GM12878 (cell line): ENCODE measurements at regions not wholly inside any gene's neighbourhood (a gene's known extent, or its start where the extent isn't known, plus 50 kb on each side); places are given as distances from the start of the nearest gene placed in this dataset.

Source experiments
- ATAC-seq: fragments of 200-7000 bp; cut with Tn5 transposase; 3 replicates; pipeline ENCODE4 v1.9.1; 2020; ENCODE audit warnings: mild to moderate bottlenecking, moderate library complexity
- BruUV-seq: library from RNA; stranded (reverse); fragments of 400-500 nt; replicated peaks from 2 replicates; lab custom pipeline; 2021; lab: Mats Ljungman, UMichigan
- CTCF ChIA-PET: fragments of 300-600 bp; sonication (Branson Sonifier 250); formaldehyde crosslinking; extraction: SDS; loops from one replicate; lab custom pipeline; 2021; ENCODE audit warnings: inconsistent platforms; lab: Yijun Ruan, JAX
- POLR2A ChIA-PET: fragments of 350-600 bp; formaldehyde crosslinking; extraction: SDS; loops from one replicate; lab custom pipeline; 2021; ENCODE audit warnings: inconsistent platforms; lab: Charles Lee
- RAD21 ChIA-PET: fragments of 300-600 bp; sonication (Branson Sonifier 250); formaldehyde crosslinking; loops from one replicate; lab custom pipeline; 2023; ENCODE audit warnings: antibody characterized with exemption; ENCODE audit not compliant: unreplicated experiment; lab: Charles Lee
- SMC1A ChIA-PET: fragments of 300-600 bp; sonication (Branson Sonifier 250); formaldehyde crosslinking; loops from one replicate; lab custom pipeline; 2023; ENCODE audit not compliant: unreplicated experiment, uncharacterized antibody; lab: Charles Lee
- DNase-seq: peaks from one replicate; pipeline ENCODE4 v3.0.0-alpha.2; 2011; ENCODE audit warnings: low read depth, low spot score
- FAIRE-seq: peaks from 3 replicates; lab custom pipeline; 2011; peaks lifted over from hg19 to GRCh38; lab: Jason Lieb, UNC
- H2AFZ ChIP-seq: 2 replicates; pipeline ENCODE4 v1.6.0; 2011; ENCODE audit warnings: low read depth, low read length, control low read depth; ENCODE audit not compliant: control insufficient read depth
- H3K27ac ChIP-seq: 2 replicates; pipeline ENCODE4 v1.5.1; 2011; ENCODE audit warnings: control low read depth; ENCODE audit not compliant: control insufficient read depth, insufficient read depth
- H3K27me3 ChIP-seq, 2 experiments: replicated peaks in 1 of 2; 2 replicates each; pipeline versions ENCODE4 v1.6.0 to v1.6.1; 2011; ENCODE audit warnings: low read length in 1 of 2; ENCODE audit not compliant: control insufficient read depth in 2 of 2, insufficient read depth in 2 of 2
- H3K36me3 ChIP-seq, 2 experiments: 2 replicates each; pipeline ENCODE4 v1.5.1; 2011; ENCODE audit warnings: low read length in 1 of 2; ENCODE audit not compliant: control insufficient read depth in 2 of 2, insufficient read depth in 2 of 2
- H3K4me1 ChIP-seq: 2 replicates; pipeline ENCODE4 v1.6.1; 2011; ENCODE audit warnings: mild to moderate bottlenecking, low read length, moderate library complexity, mixed read lengths; ENCODE audit not compliant: control insufficient read depth, insufficient read depth
- H3K4me2 ChIP-seq: 2 replicates; pipeline ENCODE4 v1.6.0; 2011; ENCODE audit warnings: control low read depth; ENCODE audit not compliant: control insufficient read depth, insufficient read depth
- H3K4me3 ChIP-seq: fragments of 200-600 bp; sonication (generic); 2 replicates; pipeline ENCODE4 v1.5.1; 2016
- H3K79me2 ChIP-seq: 2 replicates; pipeline ENCODE4 v1.6.0; 2011; ENCODE audit warnings: low read length; ENCODE audit not compliant: control insufficient read depth, insufficient read depth
- H3K9ac ChIP-seq: 2 replicates; pipeline ENCODE4 v1.8.0; 2011; ENCODE audit warnings: low read length, control low read depth, mixed read lengths; ENCODE audit not compliant: control insufficient read depth, insufficient read depth
- H3K9me3 ChIP-seq: replicated peaks from 3 replicates; pipeline ENCODE4 v1.5.1; 2011; ENCODE audit warnings: mild to moderate bottlenecking, low read length; ENCODE audit not compliant: control insufficient read depth, insufficient read depth
- H4K20me1 ChIP-seq: 2 replicates; pipeline ENCODE4 v1.6.0; 2011; ENCODE audit not compliant: control insufficient read depth, insufficient read depth
- BRCA1 ChIP-seq: IDR thresholded peaks from 2 replicates; pipeline ENCODE4 v1.6.1; 2011; ENCODE audit warnings: low read depth, low read length, improper control_type of control experiment
- IKZF1 ChIP-seq: fragments of 450-650 bp; conservative IDR thresholded peaks from 2 replicates; pipeline ENCODE4 v1.6.1; 2017; ENCODE audit warnings: antibody characterized with exemption, mild to moderate bottlenecking
- WGBS: methylation state at CpG from one replicate; pipeline ENCODE4 v1.1.6; 2016; ENCODE audit warnings: low lambda C conversion rate; ENCODE audit not compliant: insufficient replicate concordance, insufficient coverage; ENCODE audit errors: missing lambda C conversion rate; 5-methylcytosine and 5-hydroxymethylcytosine counted together
- in situ Hi-C: fragments of 300-500 bp; cut with MboI; formaldehyde crosslinking; loops from 9 replicates; pipeline ENCODE4 v1.14.3; 2018; ENCODE audit warnings: mixed read lengths
- intact Hi-C: fragments of 100-400 bp; cut with micrococcal nuclease; formaldehyde crosslinking; loops from one replicate; pipeline ENCODE4 v1.14.2; 2022; ENCODE audit not compliant: unreplicated experiment
- TF ChIP-seq, protein P1 (sequence below): fragments of 450-650 bp; conservative IDR thresholded peaks from 2 replicates; pipeline ENCODE4 v1.6.1; 2017; ENCODE audit warnings: mild to moderate bottlenecking, moderate library complexity

DNA sequence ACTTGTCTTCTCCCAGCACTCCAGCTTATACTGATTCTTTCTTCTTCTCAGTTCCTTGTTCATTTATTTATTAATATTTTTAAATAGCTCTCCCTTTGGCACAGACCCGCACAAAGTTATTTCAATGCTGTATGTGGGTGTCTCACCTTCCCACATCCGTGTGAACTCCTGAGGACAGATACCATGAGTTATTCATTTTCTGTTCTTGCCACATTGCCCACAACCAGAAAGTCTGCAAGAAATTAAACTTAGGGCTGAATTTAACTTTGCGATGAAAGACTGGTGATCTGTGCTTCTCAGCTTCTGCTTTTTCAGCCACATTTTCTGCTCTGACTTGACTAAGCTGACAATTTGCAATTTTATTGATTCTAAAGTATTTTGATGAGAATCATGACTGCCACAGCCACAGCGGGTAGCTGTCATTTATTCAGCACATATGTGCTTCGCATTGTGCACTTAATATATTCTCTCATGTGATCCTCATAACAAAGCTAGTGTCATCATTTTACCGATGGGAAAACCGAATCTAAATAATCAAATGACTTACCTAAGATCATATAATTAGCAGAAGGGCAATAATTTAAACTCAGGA lies 569.8 kb downstream of the EDEM1 start (continued):
- TF ChIP-seq, protein P1, sequence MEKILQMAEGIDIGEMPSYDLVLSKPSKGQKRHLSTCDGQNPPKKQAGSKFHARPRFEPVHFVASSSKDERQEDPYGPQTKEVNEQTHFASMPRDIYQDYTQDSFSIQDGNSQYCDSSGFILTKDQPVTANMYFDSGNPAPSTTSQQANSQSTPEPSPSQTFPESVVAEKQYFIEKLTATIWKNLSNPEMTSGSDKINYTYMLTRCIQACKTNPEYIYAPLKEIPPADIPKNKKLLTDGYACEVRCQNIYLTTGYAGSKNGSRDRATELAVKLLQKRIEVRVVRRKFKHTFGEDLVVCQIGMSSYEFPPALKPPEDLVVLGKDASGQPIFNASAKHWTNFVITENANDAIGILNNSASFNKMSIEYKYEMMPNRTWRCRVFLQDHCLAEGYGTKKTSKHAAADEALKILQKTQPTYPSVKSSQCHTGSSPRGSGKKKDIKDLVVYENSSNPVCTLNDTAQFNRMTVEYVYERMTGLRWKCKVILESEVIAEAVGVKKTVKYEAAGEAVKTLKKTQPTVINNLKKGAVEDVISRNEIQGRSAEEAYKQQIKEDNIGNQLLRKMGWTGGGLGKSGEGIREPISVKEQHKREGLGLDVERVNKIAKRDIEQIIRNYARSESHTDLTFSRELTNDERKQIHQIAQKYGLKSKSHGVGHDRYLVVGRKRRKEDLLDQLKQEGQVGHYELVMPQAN, result no peak

DNA sequence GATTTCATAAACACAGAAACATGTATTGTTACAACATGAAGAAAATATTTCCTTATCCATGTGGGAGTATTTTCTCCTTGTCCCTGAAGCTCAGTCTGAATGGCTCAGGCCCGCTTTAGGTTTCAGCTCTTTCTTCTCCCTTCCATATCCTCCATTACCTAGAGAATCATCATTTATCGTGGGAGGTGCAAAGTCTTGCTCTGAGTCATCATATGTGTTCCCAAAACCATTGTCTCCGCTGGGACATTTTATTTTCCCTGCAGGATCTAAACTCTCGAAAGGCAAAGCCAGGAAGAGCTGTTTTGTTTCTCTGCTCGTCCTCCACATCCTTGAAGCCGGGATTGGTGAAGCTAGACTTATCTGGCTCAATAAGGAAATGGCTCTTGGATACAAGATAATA lies 571.2 kb downstream of the EDEM1 start:
- TF ChIP-seq BRCA1, result no peak
- 0 out of 2 replicates have a peak, but pooled peaks have one; percentile 25 for TF ChIP-seq IKZF1
- Histone ChIP-seq H3K9me3 (no peaks in the 10 kb centered on the region), H3K27ac (no peak overlapping the region), H2AFZ (no peak overlapping the region), H3K4me1 (no peaks in the 10 kb centered on the region), H3K4me3 (no peak overlapping the region), H3K36me3 (no peaks in the 10 kb centered on the region), H4K20me1 (no peaks in the 10 kb centered on the region), H3K27me3 (no peaks in the 10 kb centered on the region; a peak in 1 of 4 replicates), H3K9ac (no peak overlapping the region), H3K4me2 (no peak overlapping the region), H3K79me2 (no peaks in the 10 kb centered on the region)
- intact Hi-C loops (loop anchor here (5.0 kb wide), 1 partner anchor 331 kb away; no protein-coding TSS in a partner anchor), in situ Hi-C loops (no loop called here)
- POLR2A ChIA-PET, result no interaction called here
- no TSS peak for BruUV-seq
- RAD21 ChIA-PET, result interaction anchor here (0.9 to 1.6 kb wide), 3 partner anchors 9 to 562 kb away, joined by 3 to 5 read pairs (median 4); no protein-coding TSS in a partner anchor
- SMC1A ChIA-PET, result interaction anchor here (0.6 to 3.7 kb wide), 9 partner anchors 10 to 1050 kb away, joined by 3 to 32 read pairs (median 3); no protein-coding TSS in a partner anchor
- FAIRE-seq (no peak), ATAC-seq (no peak), DNase-seq (no peak)
- 16% methylated on average over 6 of the region's 6 CpGs for WGBS
- CTCF ChIA-PET, result interaction anchor here (0.6 to 1.2 kb wide), 4 partner anchors 8 to 27 kb away, joined by 3 to 4 read pairs (median 4); no protein-coding TSS in a partner anchor
